HG02973 (cell line): ENCODE measurements at regions not wholly inside any gene's neighbourhood (a gene's known extent, or its start where the extent isn't known, plus 50 kb on each side); places are given as distances from the start of the nearest gene placed in this dataset.

ENCODE experiments used
- ATAC-seq: cut with Tn5 transposase; IDR thresholded peaks from one replicate; pipeline ENCODE4 v1.9.1; 2021; ENCODE audit warnings: moderate library complexity; ENCODE audit not compliant: unreplicated experiment

GRCh38 chr2:136376798-136377211 lies 258.9 kb upstream of the CXCR4 start:
- no peak for ATAC-seq

- no peak for ATAC-seq
Observed at GRCh38 chr2:136376211-136376610, 258.3 kb upstream of the CXCR4 start.

GRCh38 chr2:136375017-136375901 lies 257.3 kb upstream of the CXCR4 start:
- no peak for ATAC-seq

- no peak for ATAC-seq
Observed at GRCh38 chr2:136373841-136374240, 255.9 kb upstream of the CXCR4 start.

- no peak for ATAC-seq
Observed at GRCh38 chr2:136373029-136373428, 255.1 kb upstream of the CXCR4 start.

GRCh38 chr2:136363900-136364299 lies 246.0 kb upstream of the CXCR4 start:
- ATAC-seq, result no peak

GRCh38 chr2:136363470-136363869 lies 245.5 kb upstream of the CXCR4 start:
- ATAC-seq, result no peak

GRCh38 chr2:136362676-136363390 lies 244.9 kb upstream of the CXCR4 start:
- peak; percentile 96 for ATAC-seq

DNA sequence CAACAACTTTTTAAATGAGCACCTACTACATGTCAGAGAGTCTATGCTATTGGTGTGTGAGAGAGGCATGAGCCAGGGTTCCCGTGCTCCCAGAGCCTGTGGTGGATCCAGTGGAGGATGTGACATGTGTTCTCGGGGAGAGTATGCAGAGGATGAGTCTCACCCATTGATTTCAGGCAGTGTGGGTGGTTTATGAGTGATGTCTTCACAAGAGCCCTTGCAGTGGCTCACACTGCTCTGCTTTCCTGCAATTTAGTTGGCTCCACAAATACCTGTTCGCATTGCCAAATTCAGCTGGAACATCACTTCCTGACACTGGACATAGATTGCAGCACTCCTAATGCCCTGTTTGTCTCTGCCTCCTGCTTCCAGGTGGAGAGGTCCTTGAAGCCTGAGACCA lies 243.6 kb upstream of the CXCR4 start:
- no peak for ATAC-seq

DNA sequence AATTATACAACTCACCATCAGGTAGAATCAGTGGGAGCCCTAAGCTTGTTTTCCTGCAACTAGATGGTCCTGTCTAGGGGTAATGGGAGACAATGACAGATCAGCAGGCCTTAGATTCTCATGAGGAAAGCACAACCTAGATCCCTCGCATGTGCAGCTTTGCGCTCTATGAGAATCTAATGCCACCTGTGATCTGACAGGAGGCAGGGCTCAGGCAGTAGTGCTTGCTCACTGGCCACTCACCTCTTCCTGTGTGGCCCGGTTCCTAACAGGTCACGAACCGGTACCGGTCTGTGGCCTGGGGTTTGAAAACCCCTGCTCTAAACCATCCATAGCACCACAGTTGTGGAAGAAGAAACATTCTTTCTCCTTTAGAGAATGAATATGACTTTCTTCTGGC lies 242.8 kb upstream of the CXCR4 start:
- no peak for ATAC-seq

DNA sequence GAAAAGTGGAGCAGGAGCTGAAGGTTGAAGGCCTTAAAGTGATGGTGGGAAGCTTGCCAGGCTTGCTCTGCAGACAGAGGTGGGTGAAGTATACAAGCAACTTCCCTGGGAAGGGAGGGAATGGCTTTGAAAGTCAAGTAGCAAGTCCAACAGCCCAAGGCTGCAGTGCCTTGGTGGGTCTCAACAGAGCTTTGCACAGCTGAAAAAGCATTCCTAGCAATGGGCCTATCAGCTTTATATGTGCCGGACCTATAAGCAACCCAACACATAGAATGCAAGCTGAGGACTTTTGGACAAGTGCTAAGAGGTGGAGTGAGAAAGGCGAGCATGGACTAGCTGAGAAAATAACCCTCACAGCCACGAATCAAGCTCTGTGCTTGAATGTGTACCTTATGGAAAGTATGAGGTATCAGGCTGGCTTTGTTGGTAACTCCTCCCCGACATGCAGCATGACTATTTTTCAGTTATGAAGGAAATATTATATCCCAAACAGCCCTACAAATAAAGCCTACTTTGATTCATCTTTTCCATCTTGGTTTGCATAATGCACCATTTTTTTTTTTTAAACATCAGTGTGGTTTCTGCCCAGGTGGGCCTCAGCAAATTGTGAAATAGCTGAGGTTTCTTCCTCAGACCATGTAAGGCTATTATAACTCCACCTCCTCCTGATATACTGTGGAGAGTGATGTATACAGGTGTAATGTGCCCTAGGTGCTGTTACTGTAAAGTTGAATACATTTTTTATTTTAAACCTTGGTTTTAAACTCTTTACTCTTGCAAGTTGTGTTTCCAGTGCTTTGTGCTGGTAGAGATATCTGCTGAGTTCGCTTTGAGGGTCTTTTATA lies 241.4 kb upstream of the CXCR4 start:
- no peak for ATAC-seq

- ATAC-seq, result no peak
Observed at GRCh38 chr2:136358576-136358975, 240.6 kb upstream of the CXCR4 start.

DNA sequence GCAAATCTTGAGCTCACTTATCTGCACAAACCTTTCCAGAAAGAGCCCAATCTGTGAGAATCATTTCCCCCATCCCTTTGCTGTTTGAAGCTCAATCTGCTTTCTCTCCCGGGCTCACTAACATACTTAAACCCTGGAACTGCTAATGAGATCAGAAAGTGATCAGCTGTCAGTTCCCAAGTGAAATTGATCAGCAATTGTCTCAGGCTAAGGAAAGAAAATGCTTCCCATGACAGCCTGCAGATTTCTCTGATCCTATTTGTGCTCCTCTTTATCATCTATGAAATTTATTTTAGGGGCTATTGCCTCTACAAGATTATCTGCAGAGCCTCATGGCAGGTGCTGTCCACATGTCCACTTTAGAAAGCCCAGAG lies 239.0 kb upstream of the CXCR4 start:
- ATAC-seq, result no peak

DNA sequence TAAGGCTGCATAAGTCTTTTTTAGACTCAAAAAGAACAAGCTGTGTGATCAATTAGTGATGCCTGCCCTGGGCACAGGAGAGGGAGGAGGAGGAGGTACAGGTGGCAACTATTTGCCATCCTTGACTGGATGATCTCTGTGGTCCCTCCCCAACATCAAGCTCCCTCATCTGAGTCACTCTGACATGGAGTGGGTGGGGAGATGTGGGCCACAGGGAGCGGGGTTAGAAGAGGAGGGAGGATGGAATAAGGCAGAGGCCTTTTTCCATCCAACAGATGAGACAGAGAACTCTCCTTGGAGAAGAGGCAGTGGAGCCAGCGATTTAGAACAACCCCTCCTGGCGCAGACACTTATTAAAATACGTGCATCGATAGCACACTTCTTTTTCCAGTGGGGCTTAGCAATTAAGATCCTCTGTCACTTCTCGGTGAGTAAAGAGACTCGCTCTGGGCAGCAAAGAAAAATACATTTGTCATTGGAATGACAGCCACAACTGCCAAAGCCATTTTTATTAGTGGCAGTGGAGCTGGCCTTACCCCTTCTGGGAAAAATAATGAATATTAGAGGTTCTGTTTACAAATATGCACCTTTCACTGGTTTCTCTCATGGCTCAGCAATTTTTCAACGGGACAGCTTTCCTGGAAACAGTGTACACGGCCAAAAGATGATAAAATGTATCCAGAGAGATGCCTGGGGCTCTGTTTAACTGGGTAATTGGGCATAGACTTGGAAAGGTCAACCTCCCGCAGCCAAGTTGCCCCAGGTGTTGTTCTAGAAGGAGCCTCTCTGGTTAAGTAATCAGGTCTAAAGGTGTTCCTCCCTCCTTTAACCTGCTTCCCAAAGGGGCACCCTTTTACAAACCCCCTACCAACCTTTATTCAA lies 238.4 kb upstream of the CXCR4 start:
- ATAC-seq, result no peak

DNA sequence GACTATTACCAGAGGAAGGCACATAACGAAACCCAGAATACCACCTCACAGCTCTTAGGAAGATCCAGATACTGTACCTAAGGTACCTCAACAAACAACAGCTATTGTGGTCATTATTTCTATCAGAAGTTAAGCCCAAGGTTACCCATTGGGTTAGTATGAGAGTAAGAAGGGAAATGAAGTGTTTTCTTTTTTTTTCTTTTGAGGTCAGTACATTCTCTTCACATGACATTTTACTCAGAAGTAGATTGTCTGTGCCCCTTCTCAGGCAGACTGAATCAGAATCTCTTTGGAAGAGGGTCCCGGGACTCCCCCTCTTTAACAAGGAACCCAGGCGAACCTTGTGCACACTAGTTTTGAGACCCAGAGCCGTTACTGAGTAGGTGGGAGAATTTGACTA lies 233.7 kb upstream of the CXCR4 start:
- no peak for ATAC-seq

GRCh38 chr2:136347981-136348380 lies 230.0 kb upstream of the CXCR4 start:
- ATAC-seq, result no peak

GRCh38 chr2:136344339-136344738 lies 226.4 kb upstream of the CXCR4 start:
- no peak for ATAC-seq

DNA sequence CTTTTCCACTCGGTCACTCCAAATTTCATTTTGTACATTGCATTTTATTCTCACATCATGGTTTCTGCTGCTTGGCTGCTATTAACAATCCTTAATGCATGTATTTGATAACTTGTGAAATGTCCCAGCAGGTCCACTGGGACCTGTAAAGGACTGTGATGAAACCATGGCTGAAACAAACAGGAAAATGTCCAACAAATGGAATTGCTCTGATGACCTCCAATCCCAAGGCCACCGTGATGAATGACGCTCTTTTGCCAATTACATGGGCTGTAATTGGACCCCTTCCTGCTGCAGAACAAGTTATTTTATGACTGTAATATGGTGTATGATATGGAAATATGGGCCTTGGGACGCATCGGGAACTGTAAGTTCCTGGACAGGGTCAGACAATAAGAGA lies 224.2 kb upstream of the CXCR4 start:
- no peak for ATAC-seq

GRCh38 chr2:136334967-136335366 lies 217.0 kb upstream of the CXCR4 start:
- no peak for ATAC-seq

- no peak for ATAC-seq
Observed at GRCh38 chr2:136332436-136333095, 214.6 kb upstream of the CXCR4 start.
